Nephron (organoid): ENCODE measurements at regions not wholly inside any gene's neighbourhood (a gene's known extent, or its start where the extent isn't known, plus 50 kb on each side); places are given as distances from the start of the nearest gene placed in this dataset.
A peak's percentile ranks its signal among the peaks of the same experiment; 100 is the strongest.

ENCODE experiments used
- H3K27ac Mint-ChIP-seq, 3 experiments: 2 replicates each; pipeline ENCODE4 v1.8.0; 2020; ENCODE audit warnings: mixed read lengths in 3 of 3, mild to moderate bottlenecking in 2 of 3, moderate library complexity in 1 of 3
- H3K27me3 Mint-ChIP-seq: 2 replicates; pipeline ENCODE4 v1.8.0; 2021; ENCODE audit warnings: low read depth, mild to moderate bottlenecking, moderate library complexity, mixed read lengths
- H3K36me3 Mint-ChIP-seq: 2 replicates; pipeline ENCODE4 v1.8.0; 2020; ENCODE audit warnings: low read depth, mixed read lengths
- H3K4me1 Mint-ChIP-seq: 2 replicates; pipeline ENCODE4 v1.8.0; 2020; ENCODE audit warnings: mixed read lengths
- H3K4me3 Mint-ChIP-seq, 3 experiments: 2 replicates each; pipeline ENCODE4 v1.8.0; 2020; ENCODE audit warnings: mild to moderate bottlenecking in 3 of 3, mixed read lengths in 3 of 3, moderate library complexity in 2 of 3
- H3K9me3 Mint-ChIP-seq: 2 replicates; pipeline ENCODE4 v1.8.0; 2020; ENCODE audit warnings: mixed read lengths
- CTCF ChIP-seq, 3 experiments: fragments of 200-600 bp; sonication (generic); IDR thresholded peaks; one replicate each; pipeline ENCODE4 v1.5.0; 2021; ENCODE audit warnings: antibody characterized with exemption in 3 of 3; ENCODE audit not compliant: unreplicated experiment in 3 of 3

DNA sequence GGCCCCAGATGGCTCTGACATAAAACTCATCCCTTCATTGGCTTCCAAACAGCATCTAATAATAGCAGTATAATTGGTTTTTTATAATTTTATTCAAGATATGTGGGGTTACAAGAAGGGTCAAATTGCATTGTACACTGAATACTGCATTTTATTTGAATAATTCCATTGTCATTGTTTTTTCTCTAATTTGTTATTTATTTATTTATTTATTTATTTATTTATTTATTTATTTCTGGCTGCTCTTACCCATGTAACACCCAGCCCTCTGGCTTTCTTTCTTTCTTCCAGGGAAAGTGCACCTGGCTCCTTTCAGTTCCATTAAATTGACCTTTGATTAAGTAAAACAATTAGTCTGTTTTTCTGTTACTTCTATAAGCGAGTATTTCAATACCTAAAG, 210.1 kb downstream of the CDH9 start:
- Mint-ChIP-seq H3K36me3 (no peaks in the 10 kb centered on the region), H3K27ac (no peak overlapping the region), H3K4me1 (no peaks in the 10 kb centered on the region), H3K4me3 (no peak overlapping the region), H3K27me3 (no peaks in the 10 kb centered on the region), H3K9me3 (no peaks in the 10 kb centered on the region)
- no peak for TF ChIP-seq CTCF (IDR thresholded peaks at IDR 0.05; ENCODE audit: unreplicated experiment in 3 of 3)

- no peaks in the 10 kb centered on the region for H3K4me1 Mint-ChIP-seq
- H3K27me3 Mint-ChIP-seq = no peaks in the 10 kb centered on the region
- H3K36me3 Mint-ChIP-seq = no peaks in the 10 kb centered on the region
- TF ChIP-seq CTCF (IDR thresholded peaks at IDR 0.05; ENCODE audit: unreplicated experiment in 3 of 3) = no peak
- H3K27ac Mint-ChIP-seq = no peak overlapping the region
- H3K9me3 Mint-ChIP-seq = peaks cover 21% of the 10 kb centered on the region
- H3K4me3 Mint-ChIP-seq = no peak overlapping the region
Measured at GRCh38 chr5:26813235-26813634, 225.2 kb downstream of the CDH9 start.

GRCh38 chr5:26812714-26813113, 225.7 kb downstream of the CDH9 start:
- Mint-ChIP-seq H3K9me3 (peaks cover 18% of the 10 kb centered on the region), H3K4me3 (no peak overlapping the region), H3K27ac (no peak overlapping the region)

GRCh38 chr5:26807231-26808199, 230.9 kb downstream of the CDH9 start:
- no peak overlapping the region for H3K27ac Mint-ChIP-seq
- H3K4me1 Mint-ChIP-seq = no peaks in the 10 kb centered on the region
- peaks cover 8% of the 10 kb centered on the region for H3K9me3 Mint-ChIP-seq
- TF ChIP-seq CTCF (IDR thresholded peaks at IDR 0.05; ENCODE audit: unreplicated experiment in 3 of 3) = no peak
- no peaks in the 10 kb centered on the region for H3K36me3 Mint-ChIP-seq
- no peak overlapping the region for H3K4me3 Mint-ChIP-seq
- no peaks in the 10 kb centered on the region for H3K27me3 Mint-ChIP-seq

More at GRCh38 chr5:26812714-26813113, 225.7 kb downstream of the CDH9 start:
- Mint-ChIP-seq H3K4me1 (no peaks in the 10 kb centered on the region), H3K27me3 (no peaks in the 10 kb centered on the region), H3K36me3 (no peaks in the 10 kb centered on the region)
- TF ChIP-seq CTCF (IDR thresholded peaks at IDR 0.05; ENCODE audit: unreplicated experiment in 3 of 3) = no peak

DNA sequence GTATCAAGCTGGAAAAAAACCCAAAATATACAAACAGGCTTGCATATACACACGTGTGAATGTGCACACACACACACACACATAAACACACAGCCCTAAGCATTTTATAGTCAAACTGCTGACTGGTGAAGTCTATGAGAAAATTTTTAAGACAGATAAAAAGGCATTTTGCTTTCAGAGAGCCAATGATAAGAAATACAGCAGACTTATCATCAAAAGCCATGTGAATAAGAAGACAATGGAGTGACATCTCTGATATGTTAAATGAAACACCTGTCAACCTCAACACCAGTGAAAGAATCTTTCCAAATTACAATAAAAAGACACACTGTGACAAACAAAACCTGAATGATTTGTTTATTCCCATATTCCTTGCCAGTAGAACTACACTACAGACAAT, 233.3 kb downstream of the CDH9 start:
- TF ChIP-seq CTCF (IDR thresholded peaks at IDR 0.05; ENCODE audit: unreplicated experiment in 3 of 3) = no peak
- Mint-ChIP-seq H3K4me3 (no peak overlapping the region), H3K36me3 (no peaks in the 10 kb centered on the region), H3K27ac (no peak overlapping the region), H3K27me3 (no peaks in the 10 kb centered on the region), H3K9me3 (peaks cover 8% of the 10 kb centered on the region), H3K4me1 (no peaks in the 10 kb centered on the region)

DNA sequence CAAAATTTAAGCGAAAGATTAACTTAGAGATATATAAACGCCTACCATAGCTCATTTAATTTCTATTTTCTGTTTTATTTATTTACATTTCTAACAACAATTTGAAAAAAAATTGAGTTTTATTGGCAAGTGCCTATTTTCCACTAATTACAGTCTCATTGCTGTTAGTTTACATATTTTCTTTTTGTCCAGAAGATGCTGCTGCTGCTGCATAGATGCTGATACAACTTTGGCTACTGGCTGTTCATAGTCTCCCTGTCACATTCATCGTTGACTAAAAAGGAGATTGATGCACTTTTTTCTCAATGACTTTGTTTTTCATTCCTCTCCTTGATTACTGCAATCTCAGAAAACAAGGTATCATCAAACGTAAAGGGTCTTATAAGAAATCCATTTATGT, 235.4 kb downstream of the CDH9 start:
- Mint-ChIP-seq H3K4me3 (no peak overlapping the region), H3K9me3 (peaks cover 8% of the 10 kb centered on the region), H3K27ac (peak overlapping the region in 1 of 3 experiments; percentile 78), H3K36me3 (no peaks in the 10 kb centered on the region), H3K4me1 (no peaks in the 10 kb centered on the region), H3K27me3 (no peaks in the 10 kb centered on the region)
- no peak for TF ChIP-seq CTCF (IDR thresholded peaks at IDR 0.05; ENCODE audit: unreplicated experiment in 3 of 3)
